ENCODE measurements at regions not wholly inside any gene's neighbourhood (a gene's known extent, or its start where the extent isn't known, plus 50 kb on each side); places are given as distances from the start of the nearest gene placed in this dataset.

- TF ChIP-seq CTCF (IDR thresholded peaks at IDR 0.05): no peak
- no peak for TF ChIP-seq EZH2 (IDR thresholded peaks at IDR 0.05; ENCODE audit: borderline replicate concordance, insufficient read depth, low read depth, low read length, poor library complexity, severe bottlenecking)
Observed at GRCh38 chr11:134763030-134763388, 351.0 kb upstream of the B3GAT1 start.
